HCT116 (cell line): ENCODE measurements at regions not wholly inside any gene's neighbourhood (a gene's known extent, or its start where the extent isn't known, plus 50 kb on each side); places are given as distances from the start of the nearest gene placed in this dataset.

Experiments
- ATAC-seq: fragments of 200-7000 bp; cut with Tn5 transposase; 2 replicates; pipeline ENCODE4 v1.9.1; 2020; ENCODE audit warnings: mild to moderate bottlenecking, moderate library complexity
- BruUV-seq: library from RNA; stranded (reverse); fragments of 400-500 nt; replicated peaks from 2 replicates; lab custom pipeline; 2021; lab: Mats Ljungman, UMichigan
- CTCF ChIA-PET: fragments of 300-600 bp; sonication (Branson Sonifier 250); formaldehyde crosslinking; loops from one replicate; lab custom pipeline; 2021; ENCODE audit warnings: antibody characterized with exemption; lab: Charles Lee
- POLR2A ChIA-PET: fragments of 300-600, 350-600 bp; sonication (Branson Sonifier 250); formaldehyde crosslinking; loops from one replicate; lab custom pipeline; 2021; ENCODE audit warnings: antibody characterized with exemption; lab: Charles Lee
- RAD21 ChIA-PET, 2 experiments: fragments of 300-600 bp; sonication (Branson Sonifier 250); formaldehyde crosslinking; loops; one replicate each; lab custom pipeline; 2023; ENCODE audit warnings: low total read pairs in 2 of 2; ENCODE audit not compliant: uncharacterized antibody in 2 of 2, unreplicated experiment in 2 of 2, low non-redundant PET in 1 of 2; lab: Charles Lee
- DNase-seq: peaks from one replicate; pipeline ENCODE4 v3.0.0-alpha.2; 2010; ENCODE audit warnings: low read depth, low spot score
- H2AFZ ChIP-seq: fragments of 200-600 bp; shearing (Covaris generic), sonication (generic); 2 replicates; pipeline ENCODE4 v1.6.1; 2017; ENCODE audit warnings: low read depth, mixed run types, mixed read lengths, antibody characterized with exemption, low read length; ENCODE audit not compliant: poor library complexity, severe bottlenecking
- H3K27ac ChIP-seq: 2 replicates; pipeline ENCODE4 v1.5.1; 2012; ENCODE audit warnings: low read depth, low read length
- H3K27me3 ChIP-seq: fragments of 200-600 bp; sonication (generic); 2 replicates; pipeline ENCODE4 v1.6.1; 2016; ENCODE audit warnings: mixed run types, low read length, mixed read lengths; ENCODE audit not compliant: insufficient read depth
- H3K36me3 ChIP-seq, 2 experiments: fragments of 200-500 bp in 1 of 2; fragments of 200-600 bp in 1 of 2; sonication (Bioruptor generic) in 1 of 2; sonication (generic) in 1 of 2; 2 replicates each; pipeline versions ENCODE4 v1.5.1 to v1.6.1; 2014 to 2016; ENCODE audit warnings: low read length in 2 of 2, inconsistent platforms in 1 of 2, mixed read lengths in 1 of 2, mixed run types in 1 of 2; ENCODE audit not compliant: insufficient read depth in 2 of 2, control insufficient read depth in 1 of 2
- H3K4me1 ChIP-seq, 2 experiments: fragments of 200-600 bp in 1 of 2; sonication (generic) in 1 of 2; 2 replicates each; pipeline versions ENCODE4 v1.5.1 to v1.6.1; 2012 to 2017; ENCODE audit warnings: low read length in 2 of 2, inconsistent platforms in 1 of 2, mild to moderate bottlenecking in 1 of 2, mixed read lengths in 1 of 2, mixed run types in 1 of 2, moderate library complexity in 1 of 2; ENCODE audit not compliant: insufficient read depth in 2 of 2, control insufficient read depth in 1 of 2
- H3K4me2 ChIP-seq: fragments of 200-600 bp; sonication (generic); 2 replicates; pipeline ENCODE4 v1.6.1; 2017; ENCODE audit warnings: mixed run types, low read length, mixed read lengths
- H3K4me3 ChIP-seq, 2 experiments: fragments of 200-600 bp in 1 of 2; sonication (generic) in 1 of 2; replicated peaks in 1 of 2; 2 replicates each; pipeline ENCODE4 v1.5.1; 2011 to 2016; ENCODE audit warnings: low read length in 2 of 2, control low read depth in 1 of 2, low read depth in 1 of 2, mild to moderate bottlenecking in 1 of 2, mixed read lengths in 1 of 2, mixed run types in 1 of 2
- H3K79me2 ChIP-seq: fragments of 200-600 bp; sonication (generic); 2 replicates; pipeline ENCODE4 v1.6.1; 2017; ENCODE audit warnings: mild to moderate bottlenecking, mixed run types, low read length, moderate library complexity, mixed read lengths; ENCODE audit not compliant: insufficient read depth
- H3K9ac ChIP-seq: fragments of 200-600 bp; sonication (generic); 2 replicates; pipeline ENCODE4 v1.6.1; 2016; ENCODE audit warnings: low read length, mixed read lengths
- H3K9me2 ChIP-seq: fragments of 200-600 bp; sonication (generic), shearing (Covaris generic); 2 replicates; pipeline ENCODE4 v1.6.1; 2017; ENCODE audit warnings: mixed run types, mild to moderate bottlenecking, moderate library complexity; ENCODE audit not compliant: insufficient read depth
- H3K9me3 ChIP-seq, 2 experiments: fragments of 200-500 bp in 1 of 2; fragments of 200-600 bp in 1 of 2; sonication (Bioruptor generic) in 1 of 2; sonication (generic) in 1 of 2; 2 replicates each; pipeline ENCODE4 v1.6.1; 2014 to 2017; ENCODE audit warnings: low read length in 2 of 2, mixed read lengths in 2 of 2, inconsistent platforms in 1 of 2, low read depth in 1 of 2, mild to moderate bottlenecking in 1 of 2, mixed run types in 1 of 2, moderate library complexity in 1 of 2; ENCODE audit not compliant: control insufficient read depth in 1 of 2, insufficient read depth in 1 of 2
- H4K20me1 ChIP-seq: fragments of 200-600 bp; sonication (generic), shearing (Covaris generic); 2 replicates; pipeline ENCODE4 v1.6.1; 2017; ENCODE audit warnings: mixed run types, mild to moderate bottlenecking, moderate library complexity; ENCODE audit not compliant: insufficient read depth
- CBX3 ChIP-seq: IDR thresholded peaks from 2 replicates; pipeline ENCODE4 v1.6.1; 2012; ENCODE audit warnings: low read depth
- ELF1 ChIP-seq: IDR thresholded peaks from 2 replicates; pipeline ENCODE4 v1.6.1; 2012; ENCODE audit warnings: low read depth, borderline replicate concordance
- EZH2 ChIP-seq: fragments of 200-600 bp; sonication (generic); IDR thresholded peaks from 2 replicates; pipeline ENCODE4 v1.6.1; 2017; ENCODE audit warnings: antibody characterized with exemption, mixed run types
- EZH2phosphoT487 ChIP-seq: fragments of 200-600 bp; IDR thresholded peaks from 2 replicates; pipeline ENCODE4 v1.6.1; 2018; ENCODE audit warnings: antibody characterized with exemption, borderline replicate concordance
- JUND ChIP-seq: IDR thresholded peaks from 2 replicates; pipeline ENCODE4 v1.6.1; 2012
- POLR2A ChIP-seq: IDR thresholded peaks from 2 replicates; pipeline ENCODE4 v1.7.0; 2011; ENCODE audit warnings: borderline replicate concordance; ENCODE audit not compliant: insufficient read depth, insufficient read length; ENCODE audit errors: extremely low read depth
- POLR2AphosphoS5 ChIP-seq: IDR thresholded peaks from 2 replicates; pipeline ENCODE4 v1.6.1; 2011; ENCODE audit warnings: mild to moderate bottlenecking, low read depth, low read length, moderate library complexity
- RAD21 ChIP-seq: IDR thresholded peaks from 2 replicates; pipeline ENCODE4 v1.6.1; 2012; ENCODE audit warnings: low read depth, mild to moderate bottlenecking
- SIN3A ChIP-seq: IDR thresholded peaks from 2 replicates; pipeline ENCODE4 v1.6.1; 2012; ENCODE audit warnings: low read depth
- TCF7L2 ChIP-seq: IDR thresholded peaks from 2 replicates; pipeline ENCODE4 v1.7.0; 2011; ENCODE audit warnings: borderline replicate concordance, inconsistent platforms; ENCODE audit not compliant: insufficient read depth, insufficient read length; ENCODE audit errors: extremely low read depth
- YY1 ChIP-seq: IDR thresholded peaks from 2 replicates; pipeline ENCODE4 v1.6.1; 2011; ENCODE audit warnings: low read length, low read depth, moderate library complexity, mild to moderate bottlenecking; ENCODE audit not compliant: insufficient replicate concordance; ENCODE audit errors: extremely low read depth
- ZNF274 ChIP-seq: fragments of 200-500 bp; sonication (Bioruptor generic); IDR thresholded peaks from 2 replicates; pipeline ENCODE4 v1.6.1; 2014; ENCODE audit warnings: mild to moderate bottlenecking, low read depth, low read length, inconsistent platforms
- intact Hi-C: fragments of 100-400 bp; cut with micrococcal nuclease; formaldehyde crosslinking; loops from 2 replicates; pipeline ENCODE4 v1.10.0; 2022
- TF ChIP-seq, protein P1 (sequence below): IDR thresholded peaks from 2 replicates; pipeline ENCODE4 v1.6.1; 2012; ENCODE audit warnings: low read depth

DNA sequence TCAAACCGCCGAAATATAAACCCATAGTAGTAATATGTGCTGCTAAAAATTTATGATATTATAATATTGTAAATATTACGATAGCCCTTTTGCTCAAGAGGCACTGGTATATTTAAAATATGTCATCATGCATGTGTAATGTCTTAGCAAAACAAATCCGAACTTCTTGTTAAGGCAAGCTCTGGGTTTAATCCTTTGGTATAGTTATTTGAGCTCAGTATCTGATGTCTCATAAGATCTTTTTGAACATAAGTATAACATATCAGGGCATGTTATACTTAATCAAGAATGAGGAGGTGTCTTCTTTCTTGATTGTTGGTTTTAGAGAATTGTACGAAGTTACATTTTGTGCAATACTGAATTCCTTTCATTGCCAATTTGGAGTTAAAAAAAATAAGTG, 154.1 kb upstream of the CBLB start:
- Histone ChIP-seq H3K79me2 (no peaks in the 10 kb centered on the region), H3K27ac (no peak overlapping the region), H3K9me2 (no peaks in the 10 kb centered on the region), H3K4me2 (no peak overlapping the region), H3K4me3 (no peak overlapping the region), H4K20me1 (no peaks in the 10 kb centered on the region), H2AFZ (no peak overlapping the region), H3K9ac (no peak overlapping the region), H3K27me3 (no peaks in the 10 kb centered on the region), H3K4me1 (peaks cover 13 to 14% of the 10 kb centered on the region in 2 experiments)
- ChIA-PET POLR2A (no interaction called here), CTCF (no interaction called here), RAD21 (no interaction called here)
- BruUV-seq = no TSS peak
- no peak for ATAC-seq
- no peak for DNase-seq
- intact Hi-C loops = no loop called here
- no peak for TF ChIP-seq EZH2
- no peak for TF ChIP-seq YY1
- TF ChIP-seq POLR2AphosphoS5 = no peak
- no peak for TF ChIP-seq RAD21
- TF ChIP-seq POLR2A = no peak
- TF ChIP-seq SIN3A = no peak
- no peak for TF ChIP-seq CBX3
- TF ChIP-seq EZH2phosphoT487 = no peak
- no peak for TF ChIP-seq JUND
- TF ChIP-seq ELF1 = no peak
- no peak for TF ChIP-seq TCF7L2
- TF ChIP-seq, protein P1, sequence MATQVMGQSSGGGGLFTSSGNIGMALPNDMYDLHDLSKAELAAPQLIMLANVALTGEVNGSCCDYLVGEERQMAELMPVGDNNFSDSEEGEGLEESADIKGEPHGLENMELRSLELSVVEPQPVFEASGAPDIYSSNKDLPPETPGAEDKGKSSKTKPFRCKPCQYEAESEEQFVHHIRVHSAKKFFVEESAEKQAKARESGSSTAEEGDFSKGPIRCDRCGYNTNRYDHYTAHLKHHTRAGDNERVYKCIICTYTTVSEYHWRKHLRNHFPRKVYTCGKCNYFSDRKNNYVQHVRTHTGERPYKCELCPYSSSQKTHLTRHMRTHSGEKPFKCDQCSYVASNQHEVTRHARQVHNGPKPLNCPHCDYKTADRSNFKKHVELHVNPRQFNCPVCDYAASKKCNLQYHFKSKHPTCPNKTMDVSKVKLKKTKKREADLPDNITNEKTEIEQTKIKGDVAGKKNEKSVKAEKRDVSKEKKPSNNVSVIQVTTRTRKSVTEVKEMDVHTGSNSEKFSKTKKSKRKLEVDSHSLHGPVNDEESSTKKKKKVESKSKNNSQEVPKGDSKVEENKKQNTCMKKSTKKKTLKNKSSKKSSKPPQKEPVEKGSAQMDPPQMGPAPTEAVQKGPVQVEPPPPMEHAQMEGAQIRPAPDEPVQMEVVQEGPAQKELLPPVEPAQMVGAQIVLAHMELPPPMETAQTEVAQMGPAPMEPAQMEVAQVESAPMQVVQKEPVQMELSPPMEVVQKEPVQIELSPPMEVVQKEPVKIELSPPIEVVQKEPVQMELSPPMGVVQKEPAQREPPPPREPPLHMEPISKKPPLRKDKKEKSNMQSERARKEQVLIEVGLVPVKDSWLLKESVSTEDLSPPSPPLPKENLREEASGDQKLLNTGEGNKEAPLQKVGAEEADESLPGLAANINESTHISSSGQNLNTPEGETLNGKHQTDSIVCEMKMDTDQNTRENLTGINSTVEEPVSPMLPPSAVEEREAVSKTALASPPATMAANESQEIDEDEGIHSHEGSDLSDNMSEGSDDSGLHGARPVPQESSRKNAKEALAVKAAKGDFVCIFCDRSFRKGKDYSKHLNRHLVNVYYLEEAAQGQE = no peak
- no peak for TF ChIP-seq ZNF274
- TF ChIP-seq, all 23 proteins: peak for 0
- Histone ChIP-seq H3K36me3 (no peaks in the 10 kb centered on the region), H3K9me3 (no peaks in the 10 kb centered on the region)
